Prostate gland (tissue), 2 donors: ENCODE measurements at regions not wholly inside any gene's neighbourhood (a gene's known extent, or its start where the extent isn't known, plus 50 kb on each side); places are given as distances from the start of the nearest gene placed in this dataset.

Experiments
- CTCF ChIP-seq, 4 experiments: fragments of 200-600 bp in 2 of 4; fragments of 450-650 bp in 2 of 4; sonication (generic) in 2 of 4; IDR thresholded peaks; 1 replicate in 3 of 4; 2 replicates in 1 of 4; pipeline ENCODE4 v1.5.1; 2016 to 2019; ENCODE audit warnings: antibody characterized with exemption in 4 of 4, mild to moderate bottlenecking in 2 of 4, moderate library complexity in 2 of 4
- POLR2A ChIP-seq: fragments of 450-650 bp; IDR thresholded peaks from one replicate; pipeline ENCODE4 v1.6.1; 2016; ENCODE audit warnings: antibody characterized with exemption, mild to moderate bottlenecking
- POLR2AphosphoS5 ChIP-seq: sonication (generic); formaldehyde crosslinking; IDR thresholded peaks from one replicate; pipeline ENCODE4 v1.6.1; 2017; ENCODE audit warnings: antibody characterized with exemption

- TF ChIP-seq CTCF (IDR thresholded peaks at IDR 0.05), result no peak
- no peak for TF ChIP-seq POLR2AphosphoS5
- no peak for TF ChIP-seq POLR2A
Measured at GRCh38 chr4:126775485-126776106, 857.2 kb upstream of the INTU start.
